Vagina (tissue), 2 donors: ENCODE measurements at regions not wholly inside any gene's neighbourhood (a gene's known extent, or its start where the extent isn't known, plus 50 kb on each side); places are given as distances from the start of the nearest gene placed in this dataset.
"Not testable (repeated sequence)": the region's sequence is repeated elsewhere in the genome, so short reads cannot be mapped to it uniquely, and the experiment has no call there.

ENCODE experiments used
- CTCF ChIP-seq, 3 experiments: fragments of 450-650 bp in 2 of 3; fragments of 200-600 bp in 1 of 3; sonication (generic) in 1 of 3; IDR thresholded peaks; one replicate each; pipeline ENCODE4 v1.5.1; 2017 to 2019; ENCODE audit warnings: antibody characterized with exemption in 3 of 3, mild to moderate bottlenecking in 2 of 3, moderate library complexity in 2 of 3
- POLR2A ChIP-seq, 2 donors: fragments of 450-650 bp; IDR thresholded peaks; one replicate each; pipeline ENCODE4 v1.6.1; 2017; ENCODE audit warnings: antibody characterized with exemption in 2 of 2, mild to moderate bottlenecking in 2 of 2, moderate library complexity in 2 of 2
- POLR2AphosphoS5 ChIP-seq, 2 donors: sonication (generic); formaldehyde crosslinking; IDR thresholded peaks; one replicate each; pipeline ENCODE4 v1.9.0; 2017; ENCODE audit warnings: antibody characterized with exemption in 2 of 2, mild to moderate bottlenecking in 2 of 2, low read depth in 1 of 2; ENCODE audit not compliant: insufficient read depth in 1 of 2

- not testable (repeated sequence) for TF ChIP-seq CTCF (IDR thresholded peaks at IDR 0.05); POLR2A (IDR thresholded peaks at IDR 0.05); POLR2AphosphoS5 (IDR thresholded peaks at IDR 0.05; ENCODE audit: insufficient read depth in 1 of 2, low read depth in 1 of 2)
Observed at GRCh38 chr4:159715180-159715579, 612.3 kb downstream of the RAPGEF2 start.
